T-helper 2 cell (primary cell): ENCODE measurements at regions not wholly inside any gene's neighbourhood (a gene's known extent, or its start where the extent isn't known, plus 50 kb on each side); places are given as distances from the start of the nearest gene placed in this dataset.
"Not testable (repeated sequence)": the region's sequence is repeated elsewhere in the genome, so short reads cannot be mapped to it uniquely, and the experiment has no call there.

Experiments
- DNase-seq, 5 experiments: peaks; one replicate each; pipeline versions ENCODE4 v3.0.0 to v3.0.0-alpha.2; 2012 to 2022

GRCh38 chr16:86334079-86334635 lies 176.2 kb upstream of the FOXF1 start:
- no peak for DNase-seq

- no peak for DNase-seq
Measured at GRCh38 chr16:86335266-86336172, 174.8 kb upstream of the FOXF1 start.

- no peak for DNase-seq
Measured at GRCh38 chr16:86337138-86337537, 173.2 kb upstream of the FOXF1 start.

- no peak for DNase-seq
Measured at GRCh38 chr16:86337581-86338402, 172.5 kb upstream of the FOXF1 start.

- no peak for DNase-seq
Measured at GRCh38 chr16:86338403-86339115, 171.8 kb upstream of the FOXF1 start.

- no peak for DNase-seq
Measured at GRCh38 chr16:86342161-86342834, 168.0 kb upstream of the FOXF1 start.

- no peak for DNase-seq
Measured at GRCh38 chr16:86343027-86343795, 167.1 kb upstream of the FOXF1 start.

- DNase-seq: no peak
Measured at GRCh38 chr16:86343796-86344585, 166.3 kb upstream of the FOXF1 start.

- DNase-seq: no peak
Measured at GRCh38 chr16:86344586-86344871, 165.8 kb upstream of the FOXF1 start.

GRCh38 chr16:86344881-86345280 lies 165.4 kb upstream of the FOXF1 start:
- DNase-seq: no peak

- no peak for DNase-seq
Measured at GRCh38 chr16:86345516-86345915, 164.8 kb upstream of the FOXF1 start.

GRCh38 chr16:86346034-86346433 lies 164.3 kb upstream of the FOXF1 start:
- no peak for DNase-seq

GRCh38 chr16:86347090-86347489 lies 163.2 kb upstream of the FOXF1 start:
- no peak for DNase-seq

GRCh38 chr16:86347916-86348555 lies 162.3 kb upstream of the FOXF1 start:
- DNase-seq: no peak

GRCh38 chr16:86349338-86349900 lies 160.9 kb upstream of the FOXF1 start:
- DNase-seq: no peak

- DNase-seq: no peak
Measured at GRCh38 chr16:86350289-86350688, 160.0 kb upstream of the FOXF1 start.

- DNase-seq: no peak
Measured at GRCh38 chr16:86351041-86351784, 159.1 kb upstream of the FOXF1 start.

GRCh38 chr16:86351785-86352139 lies 158.6 kb upstream of the FOXF1 start:
- not testable (repeated sequence) for DNase-seq

- no peak for DNase-seq
Measured at GRCh38 chr16:86353148-86353547, 157.2 kb upstream of the FOXF1 start.
